Activated CD4-positive, alpha-beta T cell treated with anti-CD3 and anti-CD28 coated beads, Interleukin-2, amount 50 U/mL, for 16 hours (primary cell): ENCODE measurements at regions not wholly inside any gene's neighbourhood (a gene's known extent, or its start where the extent isn't known, plus 50 kb on each side); places are given as distances from the start of the nearest gene placed in this dataset.

Source experiments
- DNase-seq: peaks from one replicate; pipeline ENCODE4 v3.0.0-alpha.2; 2020

- DNase-seq, result no peak
Observed at GRCh38 chr2:34666821-34667220, 1067.7 kb upstream of the FAM98A start.

GRCh38 chr2:34664266-34664665 is 1065.2 kb upstream of the FAM98A start:
- no peak for DNase-seq

GRCh38 chr2:34663314-34663713 is 1064.2 kb upstream of the FAM98A start:
- no peak for DNase-seq

GRCh38 chr2:34660741-34661140 is 1061.6 kb upstream of the FAM98A start:
- DNase-seq, result no peak

GRCh38 chr2:34656632-34657031 is 1057.5 kb upstream of the FAM98A start:
- no peak for DNase-seq

GRCh38 chr2:34652636-34653035 is 1053.5 kb upstream of the FAM98A start:
- no peak for DNase-seq

- no peak for DNase-seq
Observed at GRCh38 chr2:34646901-34647300, 1047.8 kb upstream of the FAM98A start.

- DNase-seq, result no peak
Observed at GRCh38 chr2:34632327-34632726, 1033.2 kb upstream of the FAM98A start.

- no peak for DNase-seq
Observed at GRCh38 chr2:34627003-34627402, 1027.9 kb upstream of the FAM98A start.

GRCh38 chr2:34604164-34604563 is 1005.1 kb upstream of the FAM98A start:
- DNase-seq, result no peak

- no peak for DNase-seq
Observed at GRCh38 chr2:34602262-34602661, 1003.2 kb upstream of the FAM98A start.

GRCh38 chr2:34601561-34601960 is 1002.5 kb upstream of the FAM98A start:
- no peak for DNase-seq

GRCh38 chr2:34578641-34579040 is 979.5 kb upstream of the FAM98A start:
- DNase-seq, result no peak

- DNase-seq, result no peak
Observed at GRCh38 chr2:34570266-34570872, 971.3 kb upstream of the FAM98A start.

GRCh38 chr2:34567128-34567527 is 968.0 kb upstream of the FAM98A start:
- DNase-seq, result no peak

GRCh38 chr2:34552337-34552736 is 953.2 kb upstream of the FAM98A start:
- DNase-seq, result no peak

- DNase-seq, result no peak
Observed at GRCh38 chr2:34549710-34550345, 950.7 kb upstream of the FAM98A start.

- no peak for DNase-seq
Observed at GRCh38 chr2:34547900-34548299, 948.8 kb upstream of the FAM98A start.

- no peak for DNase-seq
Observed at GRCh38 chr2:34547340-34547739, 948.2 kb upstream of the FAM98A start.

- no peak for DNase-seq
Observed at GRCh38 chr2:34545486-34546136, 946.5 kb upstream of the FAM98A start.

- DNase-seq, result no peak
Observed at GRCh38 chr2:34534761-34535160, 935.7 kb upstream of the FAM98A start.

GRCh38 chr2:34534341-34534740 is 935.2 kb upstream of the FAM98A start:
- DNase-seq, result no peak

- DNase-seq, result no peak
Observed at GRCh38 chr2:34533585-34534183, 934.6 kb upstream of the FAM98A start.

GRCh38 chr2:34529965-34530364 is 930.9 kb upstream of the FAM98A start:
- no peak for DNase-seq
